SK-N-SH treated with all-trans-retinoic acid at 6 μM for 48 hours (cell line): ENCODE measurements at regions not wholly inside any gene's neighbourhood (a gene's known extent, or its start where the extent isn't known, plus 50 kb on each side); places are given as distances from the start of the nearest gene placed in this dataset.

ENCODE experiments used
- BACH2 ChIP-seq: fragments of 250-450 bp; sonication (Bioruptor Pico); IDR thresholded peaks from 2 replicates; pipeline ENCODE4 v1.9.0; 2021; ENCODE audit warnings: mild to moderate bottlenecking, borderline replicate concordance
- CSRNP3 ChIP-seq: fragments of 250-450 bp; sonication (Bioruptor Pico); IDR thresholded peaks from 2 replicates; pipeline ENCODE4 v1.5.1; 2021; ENCODE audit warnings: mild to moderate bottlenecking, moderate library complexity
- ISL1 ChIP-seq: fragments of 250-450 bp; sonication (Bioruptor Pico); IDR thresholded peaks from 2 replicates; pipeline ENCODE4 v2.1.2; 2022; ENCODE audit warnings: mild to moderate bottlenecking, moderate library complexity
- PATZ1 ChIP-seq: fragments of 250-450 bp; sonication (Bioruptor Pico); IDR thresholded peaks from 2 replicates; pipeline ENCODE4 v1.8.0; 2020; ENCODE audit warnings: mild to moderate bottlenecking, moderate library complexity, borderline replicate concordance
- PPARA ChIP-seq: fragments of 250-450 bp; sonication (Bioruptor Pico); IDR thresholded peaks from 2 replicates; pipeline ENCODE4 v1.5.0; 2020; ENCODE audit warnings: mild to moderate bottlenecking, borderline replicate concordance
- RARB ChIP-seq: fragments of 250-450 bp; sonication (Bioruptor Pico); IDR thresholded peaks from 2 replicates; pipeline ENCODE4 v1.8.0; 2021; ENCODE audit warnings: mild to moderate bottlenecking, moderate library complexity
- ZNF565 ChIP-seq: fragments of 450-650 bp; formaldehyde crosslinking; conservative IDR thresholded peaks from 2 replicates; pipeline ENCODE4 v1.5.0; 2020; ENCODE audit warnings: low read depth, mild to moderate bottlenecking, moderate library complexity

GRCh38 chr5:125037530-125037929 is 291.1 kb upstream of the ZNF608 start:
- TF ChIP-seq PPARA (CRISPR knock-in tag): no peak
- no peak for TF ChIP-seq BACH2
- TF ChIP-seq ZNF565 (CRISPR knock-in tag): no peak
- no peak for TF ChIP-seq CSRNP3
- TF ChIP-seq RARB: no peak
- no peak for TF ChIP-seq PATZ1
- TF ChIP-seq ISL1 (CRISPR knock-in tag): no peak
